Loucy (cell line): ENCODE measurements at regions not wholly inside any gene's neighbourhood (a gene's known extent, or its start where the extent isn't known, plus 50 kb on each side); places are given as distances from the start of the nearest gene placed in this dataset.

Experiments used
- H2AFZ ChIP-seq: fragments of 200-600 bp; sonication (generic); 2 replicates; pipeline ENCODE4 v1.6.0; 2016; ENCODE audit warnings: antibody characterized with exemption, mild to moderate bottlenecking, low read length, moderate library complexity
- H3F3A ChIP-seq: fragments of 200-600 bp; 2 replicates; pipeline ENCODE4 v1.6.0; 2016; ENCODE audit warnings: antibody characterized with exemption, low read depth, mild to moderate bottlenecking
- H3K27me3 ChIP-seq: fragments of 200-600 bp; sonication (generic); 2 replicates; pipeline ENCODE4 v1.6.1; 2014; ENCODE audit warnings: low read length, mild to moderate bottlenecking; ENCODE audit not compliant: insufficient read depth, poor library complexity, severe bottlenecking
- H3K36me3 ChIP-seq: fragments of 200-600 bp; sonication (generic); 2 replicates; pipeline ENCODE4 v1.6.1; 2016; ENCODE audit warnings: low read length; ENCODE audit not compliant: insufficient read depth
- H3K4me1 ChIP-seq: fragments of 200-600 bp; sonication (generic); 2 replicates; pipeline ENCODE4 v1.5.1; 2014; ENCODE audit warnings: low read length, mild to moderate bottlenecking; ENCODE audit not compliant: insufficient read depth, poor library complexity, severe bottlenecking
- H3K4me2 ChIP-seq: fragments of 200-600 bp; sonication (generic); 2 replicates; pipeline ENCODE4 v1.6.0; 2014; ENCODE audit warnings: antibody characterized with exemption, low read length, low read depth, mild to moderate bottlenecking; ENCODE audit not compliant: poor library complexity, severe bottlenecking
- H3K4me3 ChIP-seq: fragments of 200-600 bp; sonication (generic); 2 replicates; pipeline ENCODE4 v1.5.1; 2014; ENCODE audit warnings: low read length, mild to moderate bottlenecking, mixed read lengths; ENCODE audit not compliant: poor library complexity, severe bottlenecking
- H3K79me2 ChIP-seq: fragments of 200-600 bp; sonication (generic); 2 replicates; pipeline ENCODE4 v1.6.1; 2014; ENCODE audit warnings: low read length; ENCODE audit not compliant: insufficient read depth
- H3K9ac ChIP-seq: fragments of 200-600 bp; sonication (generic); 2 replicates; pipeline ENCODE4 v1.6.0; 2014; ENCODE audit warnings: mild to moderate bottlenecking, low read depth, low read length, moderate library complexity; ENCODE audit not compliant: poor library complexity, severe bottlenecking
- H3K9me2 ChIP-seq: fragments of 200-600 bp; sonication (generic); replicated peaks from 2 replicates; pipeline ENCODE4 v1.6.1; 2016; ENCODE audit warnings: low read depth, low read length, mixed read lengths
- H3K9me3 ChIP-seq: fragments of 200-600 bp; sonication (generic); 2 replicates; pipeline ENCODE4 v1.6.1; 2014; ENCODE audit warnings: mild to moderate bottlenecking, antibody characterized with exemption, low read length, low read depth; ENCODE audit not compliant: insufficient read depth
- H4K20me1 ChIP-seq: fragments of 200-600 bp; sonication (generic); 2 replicates; pipeline ENCODE4 v1.6.0; 2014; ENCODE audit warnings: antibody characterized with exemption, low read length, mild to moderate bottlenecking; ENCODE audit not compliant: insufficient read depth, poor library complexity, severe bottlenecking
- EZH2phosphoT487 ChIP-seq: fragments of 200-600 bp; IDR thresholded peaks from 2 replicates; pipeline ENCODE4 v1.6.1; 2018; ENCODE audit warnings: antibody characterized with exemption, mild to moderate bottlenecking, moderate library complexity, borderline replicate concordance
- TF ChIP-seq, protein P1 (sequence below): fragments of 200-600 bp; sonication (generic); conservative IDR thresholded peaks from 2 replicates; pipeline ENCODE4 v1.5.1; 2014; ENCODE audit warnings: mild to moderate bottlenecking, antibody characterized with exemption, low read length

GRCh38 chr16:79349803-79350202 lies 250.7 kb downstream of the MAF start:
- Histone ChIP-seq H4K20me1 (no peaks in the 10 kb centered on the region), H3K27me3 (no peaks in the 10 kb centered on the region), H3K9ac (no peak overlapping the region), H3K36me3 (no peaks in the 10 kb centered on the region), H3F3A (no peaks in the 10 kb centered on the region), H3K9me2 (no peaks in the 10 kb centered on the region), H2AFZ (no peak overlapping the region), H3K4me2 (no peak overlapping the region), H3K9me3 (no peaks in the 10 kb centered on the region), H3K4me3 (no peak overlapping the region), H3K79me2 (no peaks in the 10 kb centered on the region), H3K4me1 (no peaks in the 10 kb centered on the region)
- no peak for TF ChIP-seq EZH2phosphoT487
- TF ChIP-seq, protein P1, sequence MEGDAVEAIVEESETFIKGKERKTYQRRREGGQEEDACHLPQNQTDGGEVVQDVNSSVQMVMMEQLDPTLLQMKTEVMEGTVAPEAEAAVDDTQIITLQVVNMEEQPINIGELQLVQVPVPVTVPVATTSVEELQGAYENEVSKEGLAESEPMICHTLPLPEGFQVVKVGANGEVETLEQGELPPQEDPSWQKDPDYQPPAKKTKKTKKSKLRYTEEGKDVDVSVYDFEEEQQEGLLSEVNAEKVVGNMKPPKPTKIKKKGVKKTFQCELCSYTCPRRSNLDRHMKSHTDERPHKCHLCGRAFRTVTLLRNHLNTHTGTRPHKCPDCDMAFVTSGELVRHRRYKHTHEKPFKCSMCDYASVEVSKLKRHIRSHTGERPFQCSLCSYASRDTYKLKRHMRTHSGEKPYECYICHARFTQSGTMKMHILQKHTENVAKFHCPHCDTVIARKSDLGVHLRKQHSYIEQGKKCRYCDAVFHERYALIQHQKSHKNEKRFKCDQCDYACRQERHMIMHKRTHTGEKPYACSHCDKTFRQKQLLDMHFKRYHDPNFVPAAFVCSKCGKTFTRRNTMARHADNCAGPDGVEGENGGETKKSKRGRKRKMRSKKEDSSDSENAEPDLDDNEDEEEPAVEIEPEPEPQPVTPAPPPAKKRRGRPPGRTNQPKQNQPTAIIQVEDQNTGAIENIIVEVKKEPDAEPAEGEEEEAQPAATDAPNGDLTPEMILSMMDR = no peak

DNA sequence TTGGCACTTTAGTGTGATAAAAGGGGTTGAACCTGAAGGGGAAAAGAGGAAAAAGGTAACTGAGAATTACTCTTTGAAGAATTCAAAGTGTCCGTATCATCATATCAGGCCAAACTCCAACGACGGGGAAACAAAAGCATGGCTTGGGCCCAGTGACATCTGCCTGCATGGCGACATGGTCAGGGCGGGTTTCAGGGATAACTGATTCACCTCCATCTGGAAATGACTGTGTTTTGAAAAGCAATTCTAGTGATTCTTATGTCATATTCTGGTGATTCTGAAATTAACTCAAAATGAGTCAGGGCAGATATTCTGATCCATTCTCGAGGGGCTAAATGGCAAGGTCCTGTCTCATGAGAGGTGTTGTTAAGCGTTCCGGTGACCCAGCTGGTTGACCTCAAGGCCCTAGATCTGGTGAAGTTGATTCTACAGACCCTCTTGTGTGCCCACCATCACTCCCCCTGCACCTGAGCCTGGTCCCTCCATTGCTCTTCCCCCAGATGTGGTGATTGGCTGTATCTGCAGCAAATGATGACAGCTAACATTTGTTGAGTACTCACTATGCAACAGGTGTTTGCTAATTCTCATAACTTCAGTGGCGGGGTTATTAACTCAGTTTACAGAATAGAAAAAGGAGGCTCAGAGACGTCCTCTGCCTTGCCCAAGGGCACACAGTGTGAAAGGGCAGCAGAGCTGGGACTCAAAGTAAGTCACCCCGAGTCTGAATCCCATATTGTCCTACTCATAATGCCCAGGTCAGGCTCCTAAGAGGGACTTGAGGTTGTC lies 251.8 kb downstream of the MAF start:
- Histone ChIP-seq H3K4me3 (no peak overlapping the region), H3K4me2 (no peak overlapping the region), H3K79me2 (no peaks in the 10 kb centered on the region), H3K9me2 (no peaks in the 10 kb centered on the region), H3K9ac (no peak overlapping the region), H3K27me3 (no peaks in the 10 kb centered on the region), H4K20me1 (no peaks in the 10 kb centered on the region), H3F3A (no peaks in the 10 kb centered on the region), H2AFZ (no peak overlapping the region), H3K36me3 (no peaks in the 10 kb centered on the region), H3K4me1 (no peaks in the 10 kb centered on the region), H3K9me3 (no peaks in the 10 kb centered on the region)
- TF ChIP-seq EZH2phosphoT487 = no peak
- TF ChIP-seq, protein P1 = no peak

- Histone ChIP-seq H3F3A (no peaks in the 10 kb centered on the region), H4K20me1 (no peaks in the 10 kb centered on the region), H3K79me2 (no peaks in the 10 kb centered on the region), H3K36me3 (no peaks in the 10 kb centered on the region), H3K4me1 (no peaks in the 10 kb centered on the region), H3K9ac (no peak overlapping the region), H3K4me2 (no peak overlapping the region), H3K9me2 (no peaks in the 10 kb centered on the region), H3K27me3 (no peaks in the 10 kb centered on the region), H3K9me3 (no peaks in the 10 kb centered on the region), H3K4me3 (no peak overlapping the region), H2AFZ (no peak overlapping the region)
- no peak for TF ChIP-seq EZH2phosphoT487
- TF ChIP-seq, protein P1 = no peak
Observed at GRCh38 chr16:79347277-79347676, 253.3 kb downstream of the MAF start.
